ENCODE measurements at regions not wholly inside any gene's neighbourhood (a gene's known extent, or its start where the extent isn't known, plus 50 kb on each side); places are given as distances from the start of the nearest gene placed in this dataset.
"Not testable (repeated sequence)": the region's sequence is repeated elsewhere in the genome, so short reads cannot be mapped to it uniquely, and the experiment has no call there.

GRCh38 chr19:30817197-30817596 lies 445.0 kb downstream of the ZNF536 start:
- no peaks in the 10 kb centered on the region for H3K36me3 Mint-ChIP-seq (ENCODE audit: insufficient read depth)
- H3K9me3 Mint-ChIP-seq: peaks cover 4% of the 10 kb centered on the region
- no peaks in the 10 kb centered on the region for H3K4me1 Mint-ChIP-seq (ENCODE audit: low read depth)
- DNase-seq (no peak), ATAC-seq (no peak)
- no peak overlapping the region for H3K4me3 Mint-ChIP-seq
- H3K27me3 Mint-ChIP-seq (ENCODE audit: low read depth): peaks cover 12% of the 10 kb centered on the region

- no peak for ATAC-seq
- DNase-seq: no peak
- H3K9me3 Mint-ChIP-seq: peaks cover 4% of the 10 kb centered on the region
- no peak overlapping the region for H3K4me3 Mint-ChIP-seq
- no peaks in the 10 kb centered on the region for H3K36me3 Mint-ChIP-seq (ENCODE audit: insufficient read depth)
- no peaks in the 10 kb centered on the region for H3K4me1 Mint-ChIP-seq (ENCODE audit: low read depth)
- peaks cover 12% of the 10 kb centered on the region for H3K27me3 Mint-ChIP-seq (ENCODE audit: low read depth)
Measured at GRCh38 chr19:30815889-30816580, 443.9 kb downstream of the ZNF536 start.

- H3K36me3 Mint-ChIP-seq (ENCODE audit: insufficient read depth): no peaks in the 10 kb centered on the region
- ATAC-seq (no peak), DNase-seq (no peak)
- no peak overlapping the region for H3K4me3 Mint-ChIP-seq
- H3K27me3 Mint-ChIP-seq (ENCODE audit: low read depth): peaks cover 2% of the 10 kb centered on the region
- peaks cover 7% of the 10 kb centered on the region for H3K9me3 Mint-ChIP-seq
- H3K4me1 Mint-ChIP-seq (ENCODE audit: low read depth): no peaks in the 10 kb centered on the region
Measured at GRCh38 chr19:30812099-30812678, 440.0 kb downstream of the ZNF536 start.

GRCh38 chr19:30811397-30812098 lies 439.4 kb downstream of the ZNF536 start:
- peaks cover 7% of the 10 kb centered on the region for H3K9me3 Mint-ChIP-seq
- H3K36me3 Mint-ChIP-seq (ENCODE audit: insufficient read depth): no peaks in the 10 kb centered on the region
- no peak overlapping the region for H3K4me3 Mint-ChIP-seq
- H3K27me3 Mint-ChIP-seq (ENCODE audit: low read depth): peaks cover 2% of the 10 kb centered on the region
- ATAC-seq (no peak), DNase-seq (no peak)
- no peaks in the 10 kb centered on the region for H3K4me1 Mint-ChIP-seq (ENCODE audit: low read depth)

GRCh38 chr19:30810726-30811125 lies 438.5 kb downstream of the ZNF536 start:
- H3K27me3 Mint-ChIP-seq (ENCODE audit: low read depth): peaks cover 2% of the 10 kb centered on the region
- no peak overlapping the region for H3K4me3 Mint-ChIP-seq
- no peaks in the 10 kb centered on the region for H3K36me3 Mint-ChIP-seq (ENCODE audit: insufficient read depth)
- no peaks in the 10 kb centered on the region for H3K4me1 Mint-ChIP-seq (ENCODE audit: low read depth)
- H3K9me3 Mint-ChIP-seq: peaks cover 7% of the 10 kb centered on the region
- DNase-seq (no peak), ATAC-seq (no peak)

- peaks cover 3% of the 10 kb centered on the region for H3K9me3 Mint-ChIP-seq
- H3K4me1 Mint-ChIP-seq (ENCODE audit: low read depth): peaks cover 1% of the 10 kb centered on the region
- H3K27me3 Mint-ChIP-seq (ENCODE audit: low read depth): peaks cover 10% of the 10 kb centered on the region
- no peak for DNase-seq
- ATAC-seq: no peak
- no peak overlapping the region for H3K4me3 Mint-ChIP-seq
- no peaks in the 10 kb centered on the region for H3K36me3 Mint-ChIP-seq (ENCODE audit: insufficient read depth)
Measured at GRCh38 chr19:30807278-30807677, 435.1 kb downstream of the ZNF536 start.

GRCh38 chr19:30806311-30806710 lies 434.1 kb downstream of the ZNF536 start:
- Mint-ChIP-seq H3K4me3 (no peak overlapping the region), H3K27me3 (ENCODE audit: low read depth) (peaks cover 10% of the 10 kb centered on the region), H3K36me3 (ENCODE audit: insufficient read depth) (no peaks in the 10 kb centered on the region), H3K9me3 (peaks cover 3% of the 10 kb centered on the region), H3K4me1 (ENCODE audit: low read depth) (peaks cover 1% of the 10 kb centered on the region)
- ATAC-seq (no peak), DNase-seq (no peak)

GRCh38 chr19:30804751-30805150 lies 432.6 kb downstream of the ZNF536 start:
- peaks cover 1% of the 10 kb centered on the region for H3K4me1 Mint-ChIP-seq (ENCODE audit: low read depth)
- H3K4me3 Mint-ChIP-seq: no peak overlapping the region
- H3K27me3 Mint-ChIP-seq (ENCODE audit: low read depth): peaks cover 10% of the 10 kb centered on the region
- DNase-seq: no peak
- H3K9me3 Mint-ChIP-seq: peaks cover 3% of the 10 kb centered on the region
- no peak for ATAC-seq
- no peaks in the 10 kb centered on the region for H3K36me3 Mint-ChIP-seq (ENCODE audit: insufficient read depth)

- DNase-seq; H3K36me3 Mint-ChIP-seq (ENCODE audit: insufficient read depth); ATAC-seq; H3K4me1 Mint-ChIP-seq (ENCODE audit: low read depth); H3K9me3 Mint-ChIP-seq; H3K4me3 Mint-ChIP-seq: not testable (repeated sequence)
- peaks cover 14% of the 10 kb centered on the region for H3K27me3 Mint-ChIP-seq (ENCODE audit: low read depth)
Measured at GRCh38 chr19:30804333-30804732, 432.1 kb downstream of the ZNF536 start.

GRCh38 chr19:30802424-30803013 lies 430.3 kb downstream of the ZNF536 start:
- Mint-ChIP-seq H3K27me3 (ENCODE audit: low read depth) (peaks cover 20% of the 10 kb centered on the region), H3K4me3 (no peak overlapping the region), H3K4me1 (ENCODE audit: low read depth) (peaks cover 1% of the 10 kb centered on the region), H3K36me3 (ENCODE audit: insufficient read depth) (no peaks in the 10 kb centered on the region), H3K9me3 (peaks cover under 1% of the 10 kb centered on the region)
- no peak for DNase-seq
- no peak for ATAC-seq

GRCh38 chr19:30799865-30800755 lies 427.9 kb downstream of the ZNF536 start:
- H3K4me3 Mint-ChIP-seq: no peak overlapping the region
- H3K36me3 Mint-ChIP-seq (ENCODE audit: insufficient read depth): no peaks in the 10 kb centered on the region
- H3K27me3 Mint-ChIP-seq (ENCODE audit: low read depth): peaks cover 20% of the 10 kb centered on the region
- DNase-seq (no peak), ATAC-seq (peak in 1 of 2 donors; percentile 50)
- H3K4me1 Mint-ChIP-seq (ENCODE audit: low read depth): peaks cover 1% of the 10 kb centered on the region
- H3K9me3 Mint-ChIP-seq: no peaks in the 10 kb centered on the region

GRCh38 chr19:30795727-30796126 lies 423.5 kb downstream of the ZNF536 start:
- peaks cover 12% of the 10 kb centered on the region for H3K27me3 Mint-ChIP-seq (ENCODE audit: low read depth)
- H3K9me3 Mint-ChIP-seq: no peaks in the 10 kb centered on the region
- DNase-seq: no peak
- no peak for ATAC-seq
- no peaks in the 10 kb centered on the region for H3K4me1 Mint-ChIP-seq (ENCODE audit: low read depth)
- no peaks in the 10 kb centered on the region for H3K36me3 Mint-ChIP-seq (ENCODE audit: insufficient read depth)
- H3K4me3 Mint-ChIP-seq: no peak overlapping the region

GRCh38 chr19:30792561-30793505 lies 420.6 kb downstream of the ZNF536 start:
- no peaks in the 10 kb centered on the region for H3K36me3 Mint-ChIP-seq (ENCODE audit: insufficient read depth)
- H3K4me3 Mint-ChIP-seq: no peak overlapping the region
- no peaks in the 10 kb centered on the region for H3K9me3 Mint-ChIP-seq
- H3K27me3 Mint-ChIP-seq (ENCODE audit: low read depth): peaks cover 4% of the 10 kb centered on the region
- ATAC-seq: no peak
- H3K4me1 Mint-ChIP-seq (ENCODE audit: low read depth): no peaks in the 10 kb centered on the region
- no peak for DNase-seq

All from activated T-cell treated with anti-CD3 and anti-CD28 coated beads, Interleukin-2, amount 50 U/mL, for 4 hours (primary cell).